Thoracic aorta (tissue), 2 donors: ENCODE measurements at regions not wholly inside any gene's neighbourhood (a gene's known extent, or its start where the extent isn't known, plus 50 kb on each side); places are given as distances from the start of the nearest gene placed in this dataset.

Experiments used
- ATAC-seq: fragments of 150-250 bp; one replicate; pipeline ENCODE4 v1.8.0; 2017; ENCODE audit warnings: low read depth; ENCODE audit not compliant: insufficient number of reproducible peaks, low FRiP score
- DNase-seq: peaks from one replicate; pipeline ENCODE4 v3.0.0-alpha.2; 2020; ENCODE audit warnings: low spot score
- H3K27ac ChIP-seq, 2 donors: fragments of 200-600 bp; sonication (generic); 1 replicate in 1 of 2; 2 replicates in 1 of 2; pipeline ENCODE4 v1.5.1; 2016; ENCODE audit warnings: mild to moderate bottlenecking in 2 of 2, moderate library complexity in 2 of 2
- H3K27me3 ChIP-seq: fragments of 200-600 bp; sonication (generic); replicated peaks from 2 replicates; pipeline ENCODE4 v1.6.0; 2016; ENCODE audit warnings: mild to moderate bottlenecking; ENCODE audit not compliant: insufficient read depth
- H3K36me3 ChIP-seq: fragments of 200-600 bp; sonication (generic); one replicate; pipeline ENCODE4 v1.5.1; 2016
- H3K4me1 ChIP-seq, 2 donors: fragments of 200-600 bp; sonication (generic); 1 replicate in 1 of 2; 2 replicates in 1 of 2; pipeline versions ENCODE4 v1.5.1 to v1.6.0; 2016; ENCODE audit warnings: low read depth in 2 of 2, mild to moderate bottlenecking in 1 of 2; ENCODE audit not compliant: control insufficient read depth in 1 of 2
- H3K4me3 ChIP-seq: fragments of 200-600 bp; sonication (generic); 2 replicates; pipeline ENCODE4 v1.5.1; 2016; ENCODE audit warnings: mild to moderate bottlenecking
- H3K9me3 ChIP-seq: fragments of 200-600 bp; sonication (generic); 2 replicates; pipeline ENCODE4 v1.5.1; 2016
- TF ChIP-seq, protein P1 (sequence below): fragments of 200-600 bp; sonication (generic); IDR thresholded peaks from one replicate; pipeline ENCODE4 v1.5.1; 2019; ENCODE audit warnings: antibody characterized with exemption

DNA sequence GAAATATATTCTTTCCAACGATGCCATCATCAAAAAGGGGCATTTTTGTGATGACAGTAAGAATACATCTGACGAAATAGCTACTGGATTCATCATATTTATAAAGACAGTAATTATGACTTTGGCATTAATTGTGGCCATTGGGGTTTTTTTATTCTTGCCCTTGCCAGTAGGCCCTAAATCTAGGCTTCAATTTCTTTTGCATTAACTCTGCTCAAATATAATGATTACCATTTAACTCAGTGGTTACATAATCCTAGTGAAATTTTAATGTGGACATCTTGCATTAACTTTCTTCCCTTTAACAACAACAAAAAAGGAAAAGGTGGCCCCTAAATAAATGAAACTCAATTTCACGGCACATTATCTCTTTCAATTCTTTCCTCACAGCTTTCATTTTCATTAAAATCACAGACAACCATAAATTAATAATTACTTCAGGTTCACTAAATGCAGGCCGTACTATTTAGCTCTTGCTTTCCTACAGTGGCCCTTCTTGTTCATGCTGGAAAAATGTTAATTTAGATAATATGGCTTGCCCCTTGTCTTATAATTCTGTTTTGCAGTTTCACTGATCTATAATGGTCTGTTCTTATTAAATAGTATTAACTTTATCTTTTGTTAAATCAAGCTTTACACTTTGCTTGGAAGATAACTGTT is 615.6 kb downstream of the DACH1 start:
- DNase-seq, result no peak

DNA sequence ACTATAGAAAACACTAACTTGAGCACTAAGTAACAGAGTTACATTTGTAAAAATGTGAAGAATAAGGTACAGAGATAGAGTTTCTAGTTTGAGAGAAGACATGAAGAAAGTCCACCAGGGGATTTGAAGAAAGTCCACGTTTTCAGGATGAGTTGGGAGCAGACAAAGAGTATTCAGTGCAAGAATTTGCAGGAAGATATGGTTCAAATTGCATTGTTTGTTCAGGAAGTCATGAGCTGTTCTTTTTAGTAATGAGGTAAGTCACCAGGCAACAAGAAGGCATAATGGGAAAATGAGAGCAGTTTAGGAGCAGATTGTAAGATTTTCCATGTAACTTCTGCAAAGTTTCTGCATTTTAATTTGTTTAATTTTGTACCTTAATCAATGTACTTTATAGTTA is 618.0 kb downstream of the DACH1 start:
- Histone ChIP-seq H3K9me3 (no peaks in the 10 kb centered on the region), H3K4me1 (no peaks in the 10 kb centered on the region), H3K36me3 (no peaks in the 10 kb centered on the region), H3K27me3 (no peaks in the 10 kb centered on the region), H3K4me3 (no peak overlapping the region), H3K27ac (no peak overlapping the region)
- TF ChIP-seq, protein P1, sequence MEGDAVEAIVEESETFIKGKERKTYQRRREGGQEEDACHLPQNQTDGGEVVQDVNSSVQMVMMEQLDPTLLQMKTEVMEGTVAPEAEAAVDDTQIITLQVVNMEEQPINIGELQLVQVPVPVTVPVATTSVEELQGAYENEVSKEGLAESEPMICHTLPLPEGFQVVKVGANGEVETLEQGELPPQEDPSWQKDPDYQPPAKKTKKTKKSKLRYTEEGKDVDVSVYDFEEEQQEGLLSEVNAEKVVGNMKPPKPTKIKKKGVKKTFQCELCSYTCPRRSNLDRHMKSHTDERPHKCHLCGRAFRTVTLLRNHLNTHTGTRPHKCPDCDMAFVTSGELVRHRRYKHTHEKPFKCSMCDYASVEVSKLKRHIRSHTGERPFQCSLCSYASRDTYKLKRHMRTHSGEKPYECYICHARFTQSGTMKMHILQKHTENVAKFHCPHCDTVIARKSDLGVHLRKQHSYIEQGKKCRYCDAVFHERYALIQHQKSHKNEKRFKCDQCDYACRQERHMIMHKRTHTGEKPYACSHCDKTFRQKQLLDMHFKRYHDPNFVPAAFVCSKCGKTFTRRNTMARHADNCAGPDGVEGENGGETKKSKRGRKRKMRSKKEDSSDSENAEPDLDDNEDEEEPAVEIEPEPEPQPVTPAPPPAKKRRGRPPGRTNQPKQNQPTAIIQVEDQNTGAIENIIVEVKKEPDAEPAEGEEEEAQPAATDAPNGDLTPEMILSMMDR, result no peak
- ATAC-seq (no peak), DNase-seq (no peak)

More for the DNA sequence above, 615.6 kb downstream of the DACH1 start:
- TF ChIP-seq, protein P1, result no peak
- H3K9me3 ChIP-seq, result no peaks in the 10 kb centered on the region
- H3K36me3 ChIP-seq, result no peaks in the 10 kb centered on the region
- no peak for ATAC-seq
- H3K4me3 ChIP-seq, result no peak overlapping the region
- H3K27me3 ChIP-seq, result no peaks in the 10 kb centered on the region
- no peaks in the 10 kb centered on the region for H3K4me1 ChIP-seq
- H3K27ac ChIP-seq, result no peak overlapping the region

DNA sequence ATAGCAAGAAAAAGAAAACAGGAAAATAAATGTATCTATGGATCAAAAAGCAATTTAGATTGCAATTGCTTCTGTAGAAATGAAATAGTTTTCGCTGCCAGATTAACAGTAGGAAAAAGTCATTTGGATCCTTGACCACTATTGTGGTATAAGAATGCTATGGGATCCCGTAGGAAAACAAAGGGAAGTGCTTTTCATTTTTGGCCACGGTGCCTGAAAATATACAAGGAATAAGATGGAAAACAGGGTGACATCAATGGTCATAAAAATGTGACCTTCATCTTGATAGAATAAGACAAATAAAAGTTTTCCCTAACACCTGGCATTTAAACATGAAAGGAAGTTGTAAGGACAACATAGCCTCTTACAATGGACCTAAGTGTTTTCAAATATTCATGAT is 622.8 kb downstream of the DACH1 start:
- DNase-seq (no peak), ATAC-seq (no peak)
- Histone ChIP-seq H3K36me3 (no peaks in the 10 kb centered on the region), H3K27ac (no peak overlapping the region), H3K4me1 (no peaks in the 10 kb centered on the region), H3K9me3 (no peaks in the 10 kb centered on the region), H3K4me3 (no peak overlapping the region), H3K27me3 (no peaks in the 10 kb centered on the region)
- TF ChIP-seq, protein P1, result no peak

- no peaks in the 10 kb centered on the region for H3K4me1 ChIP-seq
- no peak for ATAC-seq
- H3K36me3 ChIP-seq, result no peaks in the 10 kb centered on the region
- TF ChIP-seq, protein P1, result no peak
- H3K27ac ChIP-seq, result no peak overlapping the region
- no peaks in the 10 kb centered on the region for H3K27me3 ChIP-seq
- no peaks in the 10 kb centered on the region for H3K9me3 ChIP-seq
- no peak for DNase-seq
- H3K4me3 ChIP-seq, result no peak overlapping the region
These were observed 624.8 kb downstream of the DACH1 start for GRCh38 chr13:71242201-71242600.

DNA sequence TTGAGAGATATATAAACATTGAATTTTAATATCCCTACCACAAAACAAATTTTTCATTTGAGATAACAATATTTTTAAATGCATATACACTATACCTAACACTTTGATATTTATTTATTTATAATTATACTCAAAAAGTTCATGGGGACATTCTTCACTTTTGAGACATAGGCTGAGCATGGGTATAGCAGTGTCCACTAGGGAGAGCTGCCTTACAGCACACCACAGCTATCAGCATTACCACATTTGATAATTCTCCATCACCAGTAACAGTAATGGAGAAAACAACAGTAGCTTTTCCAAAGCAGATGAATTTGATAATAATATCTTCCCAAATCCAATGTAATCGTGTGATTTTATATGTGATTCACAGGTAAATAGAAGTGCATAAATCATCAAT is 626.1 kb downstream of the DACH1 start:
- no peak overlapping the region for H3K27ac ChIP-seq
- no peaks in the 10 kb centered on the region for H3K9me3 ChIP-seq
- no peak for ATAC-seq
- H3K36me3 ChIP-seq, result no peaks in the 10 kb centered on the region
- H3K4me1 ChIP-seq, result no peaks in the 10 kb centered on the region
- TF ChIP-seq, protein P1, result no peak
- no peak overlapping the region for H3K4me3 ChIP-seq
- no peaks in the 10 kb centered on the region for H3K27me3 ChIP-seq
- no peak for DNase-seq
